ENCODE measurements at regions not wholly inside any gene's neighbourhood (a gene's known extent, or its start where the extent isn't known, plus 50 kb on each side); places are given as distances from the start of the nearest gene placed in this dataset.
A peak's percentile ranks its signal among the peaks of the same experiment; 100 is the strongest.
"Not testable (repeated sequence)": the region's sequence is repeated elsewhere in the genome, so short reads cannot be mapped to it uniquely, and the experiment has no call there.

- no peak for DNase-seq (ENCODE audit: low spot score)
These were observed 99.2 kb upstream of the PCBD1 start for GRCh38 chr10:70987396-70988130.

- not testable (repeated sequence) for DNase-seq (ENCODE audit: low spot score)
These were observed 101.8 kb upstream of the PCBD1 start for GRCh38 chr10:70990156-70990555.

DNA sequence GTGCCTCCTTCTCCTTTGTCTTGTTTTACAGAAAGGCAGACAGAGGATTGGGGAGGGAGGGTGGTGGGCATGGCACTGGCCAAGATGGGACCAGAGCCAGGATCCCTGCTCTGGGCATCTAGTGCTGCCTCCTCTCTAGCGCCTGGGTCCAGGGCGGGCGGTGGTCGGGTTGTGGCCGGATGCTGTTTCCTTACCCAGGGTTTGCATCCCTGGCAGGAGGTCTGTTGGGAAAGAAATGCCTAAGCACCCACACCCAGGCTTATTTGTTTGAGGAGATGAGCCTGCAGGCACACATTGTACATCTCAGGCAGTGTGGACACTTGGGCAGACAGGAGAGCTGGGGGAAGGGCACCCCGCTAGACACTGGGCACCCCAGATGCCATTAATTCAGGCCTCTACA is 102.3 kb upstream of the PCBD1 start:
- DNase-seq (ENCODE audit: low spot score): no peak

DNA sequence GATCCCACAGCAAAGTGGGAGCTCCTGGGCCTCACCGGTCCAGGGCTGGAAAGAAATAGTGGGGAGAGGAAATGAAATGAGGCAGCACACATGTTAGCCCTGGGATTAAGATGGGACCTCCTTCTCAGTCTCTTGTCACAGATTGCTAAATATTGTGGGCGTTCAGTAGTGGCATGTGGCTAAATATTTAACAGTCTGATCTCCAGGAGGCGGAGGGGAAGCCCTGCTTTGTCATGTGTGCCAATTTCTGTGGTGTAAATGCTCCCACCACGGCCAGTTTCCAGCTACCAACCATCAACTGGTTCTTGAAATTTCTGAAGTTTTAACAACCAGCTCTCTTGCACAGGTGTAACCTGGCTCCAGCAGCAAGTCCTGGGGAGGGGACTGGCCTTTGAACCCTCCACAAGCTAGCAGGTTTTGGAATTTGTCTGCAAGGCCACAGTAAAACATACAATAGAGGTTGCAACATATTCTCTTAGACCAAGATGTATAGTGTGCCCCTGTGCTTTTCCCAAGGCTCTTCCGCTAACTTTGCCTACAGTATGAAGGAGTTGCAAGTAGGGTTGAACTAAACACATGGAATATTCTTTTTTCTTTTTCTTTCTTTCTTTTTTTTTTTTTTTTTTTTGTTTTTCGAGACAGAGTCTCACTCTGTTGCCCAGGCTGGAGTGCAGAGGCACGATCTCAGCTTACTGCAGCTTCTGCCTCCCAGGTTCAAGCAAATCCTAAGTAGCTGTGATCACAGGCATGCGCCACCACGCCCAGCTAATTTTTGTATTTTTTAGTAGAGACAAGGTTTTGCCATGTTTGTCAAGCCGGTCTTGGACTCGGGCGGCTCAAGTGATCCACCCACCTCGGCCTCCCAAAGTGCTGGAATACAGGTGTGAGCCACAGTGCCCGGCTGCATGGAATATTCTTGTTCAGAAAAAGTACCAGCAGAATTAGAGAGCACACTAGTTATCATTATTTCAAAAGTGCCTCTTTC is 103.1 kb upstream of the PCBD1 start:
- no peak for DNase-seq (ENCODE audit: low spot score)

- DNase-seq (ENCODE audit: low spot score): no peak
These were observed 104.1 kb upstream of the PCBD1 start for GRCh38 chr10:70992436-70992835.

GRCh38 chr10:70993051-70993450 is 104.7 kb upstream of the PCBD1 start:
- DNase-seq (ENCODE audit: low spot score): no peak

DNA sequence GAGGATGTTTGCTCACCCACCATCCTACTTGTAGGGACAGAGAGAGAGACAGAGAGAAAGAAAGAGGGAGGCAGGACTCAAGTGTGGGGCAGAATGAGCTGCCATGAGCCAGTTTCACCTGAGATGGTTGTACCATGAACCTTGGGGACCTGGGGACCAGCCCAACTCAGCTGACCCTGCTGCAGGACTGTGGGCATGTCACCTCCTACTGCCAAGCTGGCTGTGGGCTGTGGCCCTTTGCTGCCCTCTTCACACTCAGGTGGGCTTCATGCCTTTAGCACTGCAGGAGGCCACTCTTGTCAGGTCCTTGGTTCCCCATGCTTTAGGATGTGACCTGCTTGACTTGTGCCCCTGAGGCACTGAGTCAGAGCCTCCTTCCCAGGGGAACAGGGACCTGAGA is 108.2 kb upstream of the PCBD1 start:
- no peak for DNase-seq (ENCODE audit: low spot score)

GRCh38 chr10:70997236-70997635 is 108.9 kb upstream of the PCBD1 start:
- no peak for DNase-seq (ENCODE audit: low spot score)

- no peak for DNase-seq (ENCODE audit: low spot score)
These were observed 109.7 kb upstream of the PCBD1 start for GRCh38 chr10:70998086-70998485.

GRCh38 chr10:71001470-71001869 is 113.1 kb upstream of the PCBD1 start:
- peak; percentile 60 for DNase-seq (ENCODE audit: low spot score)

GRCh38 chr10:71004176-71005075 is 116.1 kb upstream of the PCBD1 start:
- no peak for DNase-seq (ENCODE audit: low spot score)

DNA sequence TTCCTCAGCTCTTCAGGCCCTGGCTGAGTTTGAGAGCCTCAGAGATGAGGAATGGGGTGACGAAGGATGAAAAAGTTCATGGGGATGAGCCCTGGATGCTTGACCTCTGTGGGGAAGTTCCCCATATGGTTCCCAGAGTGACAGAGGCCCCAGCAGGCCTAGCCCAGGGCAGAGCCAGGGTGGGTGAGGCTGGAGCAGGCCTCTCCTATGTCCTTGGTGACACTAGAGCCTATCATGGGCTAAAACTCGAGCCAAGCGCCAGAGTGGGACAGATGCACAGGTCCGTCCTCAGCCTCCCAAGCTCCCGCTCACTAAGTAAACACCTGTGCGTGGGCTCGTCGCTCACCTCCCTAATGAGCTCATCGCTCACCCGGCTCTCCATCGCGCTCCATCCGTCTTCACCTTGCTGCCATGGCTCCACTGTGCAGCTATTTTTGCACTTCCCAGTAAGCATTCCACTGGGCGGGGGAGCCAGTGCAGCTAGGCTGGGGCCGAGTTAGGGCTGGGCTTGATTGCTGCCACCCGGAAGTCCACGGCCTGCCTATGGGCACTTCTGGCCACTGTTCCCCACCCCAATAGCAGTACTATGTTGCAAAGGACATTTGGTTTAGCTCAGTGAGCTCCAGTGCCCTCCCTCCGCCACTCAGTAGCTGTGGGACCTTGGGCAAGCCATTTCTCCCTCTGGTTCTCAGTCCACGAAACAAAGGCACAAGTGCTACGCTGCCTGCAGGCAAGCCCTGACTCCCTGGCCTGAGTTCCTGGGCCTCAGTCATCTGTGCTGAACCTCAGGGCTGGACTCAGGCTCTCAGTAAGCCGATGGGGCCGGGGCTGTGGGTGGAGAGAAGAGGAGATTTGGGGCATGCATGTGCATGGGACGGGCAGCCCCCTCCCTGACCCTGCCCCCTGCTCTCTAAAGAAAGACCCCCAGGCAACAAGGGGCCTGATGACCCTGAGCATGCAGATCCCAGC is 117.3 kb upstream of the PCBD1 start:
- DNase-seq (ENCODE audit: low spot score): no peak

DNA sequence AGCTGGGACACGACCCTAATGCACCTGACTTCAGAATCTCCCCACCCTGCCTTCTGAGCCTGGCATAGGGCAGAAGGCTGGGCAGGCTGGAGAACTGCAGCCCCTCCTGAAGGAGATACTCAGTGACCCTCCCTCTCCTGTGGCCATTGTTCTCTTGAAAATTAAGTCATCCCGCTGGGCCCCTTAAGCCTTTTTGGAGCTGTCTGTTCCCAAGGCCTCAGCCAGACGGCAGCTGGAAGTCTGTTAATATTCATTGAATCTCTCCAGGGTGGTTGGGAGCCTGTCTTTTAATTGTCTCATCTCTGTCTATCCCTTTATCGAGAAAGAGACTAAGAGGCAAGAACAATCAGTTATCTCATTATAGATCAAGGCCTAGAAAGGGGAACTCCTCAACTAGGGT is 118.1 kb upstream of the PCBD1 start:
- no peak for DNase-seq (ENCODE audit: low spot score)

DNA sequence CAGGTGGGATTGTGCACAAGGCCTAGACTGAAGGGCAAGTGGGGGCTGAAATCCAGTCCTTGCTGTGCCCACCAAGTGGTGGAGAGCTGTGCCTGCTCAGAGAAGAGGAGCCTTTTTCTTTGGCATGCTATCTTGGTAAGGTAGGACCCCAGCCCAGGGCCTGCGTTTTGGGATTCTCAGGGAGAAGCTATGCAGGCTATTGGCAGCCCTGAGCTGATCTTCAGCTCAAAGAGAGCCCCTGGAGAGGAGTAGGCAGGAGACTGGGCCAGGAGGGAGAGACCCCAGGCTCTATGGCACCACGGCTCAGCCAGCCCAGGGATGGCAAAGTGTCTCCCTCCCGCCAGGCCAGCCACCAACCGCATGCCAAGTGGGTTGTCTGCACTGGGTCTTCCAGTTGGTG is 119.2 kb upstream of the PCBD1 start:
- no peak for DNase-seq (ENCODE audit: low spot score)

GRCh38 chr10:71008150-71008549 is 119.8 kb upstream of the PCBD1 start:
- DNase-seq (ENCODE audit: low spot score): no peak

- no peak for DNase-seq (ENCODE audit: low spot score)
These were observed 120.8 kb upstream of the PCBD1 start for GRCh38 chr10:71009126-71009525.

GRCh38 chr10:71010730-71011129 is 122.4 kb upstream of the PCBD1 start:
- no peak for DNase-seq (ENCODE audit: low spot score)

DNA sequence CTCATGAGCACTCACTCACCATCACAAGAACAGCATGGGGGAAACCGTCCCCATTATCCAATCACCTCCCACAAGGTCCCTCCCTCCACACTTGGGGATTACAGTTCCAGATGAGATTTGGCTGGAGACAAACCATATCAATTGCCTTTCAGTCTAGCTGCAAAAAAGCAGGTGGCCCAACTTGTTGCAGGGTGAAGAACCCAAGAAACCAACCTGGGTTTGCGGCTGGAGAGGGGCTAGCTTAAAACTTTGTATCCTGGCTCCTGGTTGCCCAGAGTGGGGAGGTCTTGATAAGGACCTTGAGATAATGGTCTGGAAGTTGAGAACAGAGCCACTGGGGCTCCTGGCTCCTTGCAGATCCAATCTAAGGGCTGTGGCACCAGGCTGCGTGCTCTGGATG is 122.8 kb upstream of the PCBD1 start:
- no peak for DNase-seq (ENCODE audit: low spot score)

- DNase-seq (ENCODE audit: low spot score): no peak
These were observed 125.8 kb upstream of the PCBD1 start for GRCh38 chr10:71014021-71014805.

DNA sequence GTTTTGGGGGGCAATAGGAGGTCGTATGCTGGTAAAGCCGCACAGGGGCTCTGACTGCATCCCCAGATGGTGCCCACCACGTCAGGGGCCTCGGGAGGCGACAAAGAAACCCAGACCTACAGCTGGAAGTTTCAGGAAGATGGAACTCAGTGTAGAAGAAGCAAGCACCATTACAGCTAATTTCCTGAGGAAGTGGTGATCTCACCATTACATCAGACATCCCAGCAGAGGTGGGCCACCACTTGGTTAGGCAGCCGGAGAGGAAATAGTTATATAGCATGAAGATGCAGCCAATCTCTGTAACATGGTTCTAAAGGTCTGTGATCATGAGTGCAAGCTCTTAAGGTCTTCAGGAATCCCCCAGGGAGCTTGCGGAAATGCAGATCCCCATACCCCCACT is 127.3 kb upstream of the PCBD1 start:
- no peak for DNase-seq (ENCODE audit: low spot score)

Measured in A172 (cell line).